ENCODE measurements at regions not wholly inside any gene's neighbourhood (a gene's known extent, or its start where the extent isn't known, plus 50 kb on each side); places are given as distances from the start of the nearest gene placed in this dataset.

DNA sequence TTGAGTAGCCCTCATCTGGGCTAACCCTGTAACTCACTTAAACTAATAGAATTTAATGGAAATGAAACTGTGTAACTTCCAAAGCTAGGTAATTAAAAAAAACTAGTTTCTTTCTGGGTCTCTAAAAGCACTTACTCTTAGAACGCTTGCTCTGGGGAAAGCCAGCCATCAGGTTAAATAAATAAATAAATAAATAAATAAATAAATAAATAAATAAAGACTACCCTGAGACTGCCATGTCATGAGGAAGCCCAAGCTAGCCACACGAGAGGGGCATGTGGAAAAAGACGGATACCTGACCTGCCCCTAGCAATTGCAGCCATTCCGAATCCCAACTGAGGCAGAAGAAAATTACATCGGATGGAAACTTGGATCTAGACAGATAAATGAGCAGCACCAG is 51.3 kb upstream of the FER start:
- dilution Hi-C loops (cut with MboI; ENCODE audit: extremely low pct_ligation_motif_present, low sequenced_read_pairs) = no loop called here
- TF ChIP-seq, protein P1, sequence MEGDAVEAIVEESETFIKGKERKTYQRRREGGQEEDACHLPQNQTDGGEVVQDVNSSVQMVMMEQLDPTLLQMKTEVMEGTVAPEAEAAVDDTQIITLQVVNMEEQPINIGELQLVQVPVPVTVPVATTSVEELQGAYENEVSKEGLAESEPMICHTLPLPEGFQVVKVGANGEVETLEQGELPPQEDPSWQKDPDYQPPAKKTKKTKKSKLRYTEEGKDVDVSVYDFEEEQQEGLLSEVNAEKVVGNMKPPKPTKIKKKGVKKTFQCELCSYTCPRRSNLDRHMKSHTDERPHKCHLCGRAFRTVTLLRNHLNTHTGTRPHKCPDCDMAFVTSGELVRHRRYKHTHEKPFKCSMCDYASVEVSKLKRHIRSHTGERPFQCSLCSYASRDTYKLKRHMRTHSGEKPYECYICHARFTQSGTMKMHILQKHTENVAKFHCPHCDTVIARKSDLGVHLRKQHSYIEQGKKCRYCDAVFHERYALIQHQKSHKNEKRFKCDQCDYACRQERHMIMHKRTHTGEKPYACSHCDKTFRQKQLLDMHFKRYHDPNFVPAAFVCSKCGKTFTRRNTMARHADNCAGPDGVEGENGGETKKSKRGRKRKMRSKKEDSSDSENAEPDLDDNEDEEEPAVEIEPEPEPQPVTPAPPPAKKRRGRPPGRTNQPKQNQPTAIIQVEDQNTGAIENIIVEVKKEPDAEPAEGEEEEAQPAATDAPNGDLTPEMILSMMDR (IDR thresholded peaks at IDR 0.05; ENCODE audit: extremely low read depth in 1 of 2, insufficient read depth in 1 of 2, low read depth in 1 of 2, low read length in 2 of 2) = no peak
- TF ChIP-seq FOS (IDR thresholded peaks at IDR 0.05; ENCODE audit: borderline replicate concordance, insufficient read depth, low read length) = no peak
- TF ChIP-seq JUN (IDR thresholded peaks at IDR 0.05; ENCODE audit: borderline replicate concordance, insufficient read depth, insufficient read length, low read depth) = no peak
- TF ChIP-seq, protein P2, sequence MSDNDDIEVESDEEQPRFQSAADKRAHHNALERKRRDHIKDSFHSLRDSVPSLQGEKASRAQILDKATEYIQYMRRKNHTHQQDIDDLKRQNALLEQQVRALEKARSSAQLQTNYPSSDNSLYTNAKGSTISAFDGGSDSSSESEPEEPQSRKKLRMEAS (IDR thresholded peaks at IDR 0.05; ENCODE audit: insufficient read depth, insufficient read length) = no peak
- TF ChIP-seq POLR2AphosphoS5 (IDR thresholded peaks at IDR 0.05; ENCODE audit: insufficient read depth, low read depth, low read length) = no peak
- no peak for TF ChIP-seq GATA2 (IDR thresholded peaks at IDR 0.05; ENCODE audit: insufficient read depth, insufficient read length, low read depth, low read length)
- no peaks in the 10 kb centered on the region for H3K79me2 ChIP-seq (ENCODE audit: control insufficient read depth, insufficient read depth, low read length)
- ChIA-PET CTCF (interaction anchor here (1.0 to 1.3 kb wide), 3 partner anchors 10 to 32 kb away, joined by 4 to 6 read pairs (median 5); no protein-coding TSS in a partner anchor), POLR2A (no interaction called here)
- H3K27ac ChIP-seq (ENCODE audit: insufficient read depth, low read depth, low read length) = no peak overlapping the region
- H3K36me3 ChIP-seq (ENCODE audit: control insufficient read depth in 2 of 2, extremely low read depth in 1 of 2, insufficient read depth in 2 of 2, low read length in 2 of 2) = no peaks in the 10 kb centered on the region
- H3K9me1 ChIP-seq (replicated peaks; ENCODE audit: control insufficient read depth, extremely low read depth, insufficient read depth, low read length) = no peaks in the 10 kb centered on the region
- H3K9me3 ChIP-seq (replicated peaks; ENCODE audit: control insufficient read depth, insufficient read depth, low read length) = no peaks in the 10 kb centered on the region
- no peak overlapping the region for H2AFZ ChIP-seq (ENCODE audit: low read depth, low read length)
- H3K27me3 ChIP-seq (ENCODE audit: control insufficient read depth in 2 of 2, insufficient read depth in 2 of 2, low read length in 2 of 2) = no peaks in the 10 kb centered on the region
- H4K20me1 ChIP-seq (replicated peaks; ENCODE audit: control insufficient read depth, extremely low read depth, insufficient read depth, low read length) = no peaks in the 10 kb centered on the region
- FAIRE-seq (no peak), DNase-seq (ENCODE audit: low read depth, low spot score) (no peak)
- no peak overlapping the region for H3K9ac ChIP-seq (replicated peaks; ENCODE audit: extremely low read depth, insufficient read depth, low read length)
- no peak overlapping the region for H3K4me3 ChIP-seq (replicated peaks in 1 of 3; ENCODE audit: insufficient read depth in 1 of 3, low read depth in 1 of 3, low read length in 3 of 3)
- H3K4me1 ChIP-seq (ENCODE audit: control insufficient read depth, extremely low read depth, insufficient read depth, low read length) = no peaks in the 10 kb centered on the region
- BruUV-seq (replicated peaks) = no TSS peak
- H3K4me2 ChIP-seq (ENCODE audit: insufficient read depth, low read length) = no peak overlapping the region
- intact Hi-C loops (cut with micrococcal nuclease) = no loop called here

Data from endothelial cell of umbilical vein (primary cell).